ENCODE measurements at regions not wholly inside any gene's neighbourhood (a gene's known extent, or its start where the extent isn't known, plus 50 kb on each side); places are given as distances from the start of the nearest gene placed in this dataset.

DNA sequence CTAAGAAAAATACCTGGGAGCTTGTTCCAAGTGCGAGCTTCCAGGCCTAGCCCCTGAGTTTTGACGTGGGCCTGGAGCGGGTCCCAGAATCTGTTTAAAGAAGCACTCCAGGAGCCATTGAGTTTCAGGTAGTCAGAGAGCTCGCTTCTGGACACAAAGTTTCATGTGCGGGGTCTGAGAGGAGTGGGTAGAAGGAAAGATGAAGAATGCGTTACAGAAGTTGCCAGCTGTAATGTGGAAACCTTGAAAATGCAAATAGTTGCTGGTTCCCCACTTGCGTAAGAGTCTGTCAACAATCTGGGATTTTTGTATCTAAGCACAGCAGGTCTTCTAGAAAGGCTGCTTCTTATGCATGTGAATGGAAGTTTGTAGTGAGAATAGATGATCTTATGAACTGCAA, 77.5 kb upstream of the CLCN4 start:
- TF ChIP-seq, protein P1, sequence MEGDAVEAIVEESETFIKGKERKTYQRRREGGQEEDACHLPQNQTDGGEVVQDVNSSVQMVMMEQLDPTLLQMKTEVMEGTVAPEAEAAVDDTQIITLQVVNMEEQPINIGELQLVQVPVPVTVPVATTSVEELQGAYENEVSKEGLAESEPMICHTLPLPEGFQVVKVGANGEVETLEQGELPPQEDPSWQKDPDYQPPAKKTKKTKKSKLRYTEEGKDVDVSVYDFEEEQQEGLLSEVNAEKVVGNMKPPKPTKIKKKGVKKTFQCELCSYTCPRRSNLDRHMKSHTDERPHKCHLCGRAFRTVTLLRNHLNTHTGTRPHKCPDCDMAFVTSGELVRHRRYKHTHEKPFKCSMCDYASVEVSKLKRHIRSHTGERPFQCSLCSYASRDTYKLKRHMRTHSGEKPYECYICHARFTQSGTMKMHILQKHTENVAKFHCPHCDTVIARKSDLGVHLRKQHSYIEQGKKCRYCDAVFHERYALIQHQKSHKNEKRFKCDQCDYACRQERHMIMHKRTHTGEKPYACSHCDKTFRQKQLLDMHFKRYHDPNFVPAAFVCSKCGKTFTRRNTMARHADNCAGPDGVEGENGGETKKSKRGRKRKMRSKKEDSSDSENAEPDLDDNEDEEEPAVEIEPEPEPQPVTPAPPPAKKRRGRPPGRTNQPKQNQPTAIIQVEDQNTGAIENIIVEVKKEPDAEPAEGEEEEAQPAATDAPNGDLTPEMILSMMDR (conservative IDR thresholded peaks at IDR 0.05), result no peak
- peaks cover 3% of the 10 kb centered on the region for H3K36me3 Mint-ChIP-seq (ENCODE audit: low read depth)
- H3K4me1 Mint-ChIP-seq, result no peaks in the 10 kb centered on the region
- no peaks in the 10 kb centered on the region for H3K9me3 Mint-ChIP-seq
- H3K4me3 Mint-ChIP-seq, result no peak overlapping the region
- no peaks in the 10 kb centered on the region for H3K27me3 Mint-ChIP-seq (ENCODE audit: low read depth)
- DNase-seq (ENCODE audit: low read depth, low spot score), result no peak
- no peak overlapping the region for H3K27ac Mint-ChIP-seq (ENCODE audit: unreplicated experiment)

DNA sequence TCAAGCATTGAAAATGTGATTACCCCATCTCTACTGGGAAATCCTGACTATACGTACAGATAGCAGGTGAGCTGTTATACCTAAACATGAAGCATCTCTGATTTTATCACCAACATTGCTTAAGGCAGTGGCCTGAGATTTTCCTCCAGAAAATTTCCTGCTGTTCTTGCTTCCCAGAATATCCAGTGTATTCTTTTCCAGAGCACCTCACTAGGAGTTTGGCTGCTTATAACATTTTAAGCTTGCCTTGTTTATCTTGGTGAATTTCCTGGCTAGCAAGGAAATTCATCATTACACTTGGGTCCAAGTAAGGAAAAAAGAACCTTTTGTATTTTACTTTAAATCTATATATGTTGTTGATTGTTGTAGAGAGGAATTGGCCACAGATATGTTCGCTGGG, 73.0 kb upstream of the CLCN4 start:
- TF ChIP-seq, protein P1 (conservative IDR thresholded peaks at IDR 0.05), result no peak
- H3K9me3 Mint-ChIP-seq, result peaks cover 4% of the 10 kb centered on the region
- H3K4me3 Mint-ChIP-seq, result no peak overlapping the region
- no peaks in the 10 kb centered on the region for H3K4me1 Mint-ChIP-seq
- no peaks in the 10 kb centered on the region for H3K27me3 Mint-ChIP-seq (ENCODE audit: low read depth)
- no peak for DNase-seq (ENCODE audit: low read depth, low spot score)
- no peak overlapping the region for H3K27ac Mint-ChIP-seq (ENCODE audit: unreplicated experiment)
- H3K36me3 Mint-ChIP-seq (ENCODE audit: low read depth), result peaks cover 6% of the 10 kb centered on the region

DNA sequence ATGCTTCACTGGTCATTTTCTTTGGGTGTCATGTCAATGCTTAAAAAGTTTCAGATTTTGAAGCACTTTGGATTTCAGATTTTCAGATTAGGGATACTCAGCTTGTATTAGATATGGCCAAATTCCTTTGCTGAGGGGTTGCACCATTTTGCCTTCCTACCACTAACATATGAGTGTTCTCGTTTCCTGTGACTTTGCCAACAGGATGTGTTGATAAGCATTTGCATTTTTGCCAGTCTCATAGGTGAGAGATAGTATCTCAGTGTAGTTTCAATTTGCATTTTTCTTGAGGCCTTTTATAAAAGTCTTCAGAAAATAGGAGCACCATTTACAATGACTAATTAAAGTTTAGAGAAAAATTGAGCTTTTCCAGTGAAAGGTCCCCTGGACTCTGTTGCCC, 71.6 kb upstream of the CLCN4 start:
- TF ChIP-seq, protein P1 (conservative IDR thresholded peaks at IDR 0.05), result no peak
- no peak overlapping the region for H3K4me3 Mint-ChIP-seq
- no peaks in the 10 kb centered on the region for H3K4me1 Mint-ChIP-seq
- H3K27ac Mint-ChIP-seq (ENCODE audit: unreplicated experiment), result no peak overlapping the region
- peaks cover 3% of the 10 kb centered on the region for H3K36me3 Mint-ChIP-seq (ENCODE audit: low read depth)
- H3K9me3 Mint-ChIP-seq, result peaks cover 4% of the 10 kb centered on the region
- DNase-seq (ENCODE audit: low read depth, low spot score), result no peak
- H3K27me3 Mint-ChIP-seq (ENCODE audit: low read depth), result no peaks in the 10 kb centered on the region

DNA sequence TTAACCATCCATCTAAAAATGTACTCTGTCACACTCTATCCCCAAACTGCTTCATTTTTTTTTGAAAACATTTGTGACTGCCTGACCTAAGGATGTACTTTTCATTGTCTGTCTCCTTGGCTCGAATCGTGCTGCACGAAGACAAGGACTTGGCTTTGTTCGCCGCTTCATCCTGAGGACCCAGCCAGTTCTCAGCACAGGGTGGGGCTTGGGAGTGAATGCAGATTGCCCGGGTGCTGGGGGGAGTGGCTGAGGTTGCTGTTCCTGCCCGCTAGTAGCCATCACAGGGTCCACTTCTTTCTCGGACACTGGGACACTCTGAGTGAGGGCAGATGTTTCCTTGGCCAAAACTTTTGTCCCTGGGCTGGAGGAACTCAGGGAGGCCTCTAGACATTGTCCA, 70.1 kb upstream of the CLCN4 start:
- no peak for DNase-seq (ENCODE audit: low read depth, low spot score)
- Mint-ChIP-seq H3K27ac (ENCODE audit: unreplicated experiment) (no peak overlapping the region), H3K27me3 (ENCODE audit: low read depth) (no peaks in the 10 kb centered on the region), H3K4me3 (no peak overlapping the region), H3K9me3 (peaks cover 8% of the 10 kb centered on the region), H3K36me3 (ENCODE audit: low read depth) (peaks cover 12% of the 10 kb centered on the region), H3K4me1 (no peaks in the 10 kb centered on the region)
- TF ChIP-seq, protein P1 (conservative IDR thresholded peaks at IDR 0.05), result no peak

DNA sequence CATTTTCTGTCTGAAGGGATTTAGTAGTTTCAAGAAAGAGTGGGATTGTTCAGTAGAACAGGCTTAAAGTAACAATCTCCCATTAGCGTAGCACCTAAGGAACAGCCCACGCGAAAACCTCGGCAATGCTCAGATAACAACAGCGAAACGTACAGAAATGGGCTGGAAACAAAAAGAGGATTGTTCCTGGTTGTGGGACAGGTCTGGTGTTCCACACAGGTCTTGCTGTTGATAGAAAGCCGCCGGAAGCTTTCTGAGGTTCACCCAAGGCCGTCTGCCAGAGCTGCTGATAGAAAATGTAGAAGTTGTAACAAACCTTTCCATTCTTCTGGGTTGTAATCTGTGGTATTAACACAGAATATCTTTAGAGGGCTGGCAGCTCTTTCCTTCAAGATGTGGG, 69.4 kb upstream of the CLCN4 start:
- H3K9me3 Mint-ChIP-seq, result peaks cover 9% of the 10 kb centered on the region
- H3K27me3 Mint-ChIP-seq (ENCODE audit: low read depth), result no peaks in the 10 kb centered on the region
- TF ChIP-seq, protein P1 (conservative IDR thresholded peaks at IDR 0.05), result no peak
- peaks cover 16% of the 10 kb centered on the region for H3K36me3 Mint-ChIP-seq (ENCODE audit: low read depth)
- no peak overlapping the region for H3K4me3 Mint-ChIP-seq
- DNase-seq (ENCODE audit: low read depth, low spot score), result no peak
- H3K27ac Mint-ChIP-seq (ENCODE audit: unreplicated experiment), result no peak overlapping the region
- H3K4me1 Mint-ChIP-seq, result no peaks in the 10 kb centered on the region

DNA sequence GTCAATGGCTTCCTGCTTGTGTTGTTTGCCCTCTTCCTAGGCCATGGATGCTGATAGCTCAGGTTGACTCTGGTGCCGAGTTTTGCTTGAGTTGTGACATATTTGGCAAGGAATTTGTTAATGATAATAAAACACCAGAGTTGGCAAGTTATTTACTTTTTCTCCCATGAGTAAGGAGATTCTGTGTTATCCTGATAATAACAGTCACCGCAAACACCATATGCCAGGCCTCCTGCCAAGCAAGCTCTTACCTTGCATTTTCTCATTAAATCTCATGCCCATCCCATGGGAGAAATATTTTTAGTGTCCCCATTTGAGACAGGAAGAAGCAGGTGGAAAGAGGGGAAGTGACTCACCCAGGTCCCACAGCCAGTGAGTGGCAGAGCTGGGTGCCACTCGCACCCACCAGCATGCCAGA, 67.4 kb upstream of the CLCN4 start:
- peaks cover 9% of the 10 kb centered on the region for H3K9me3 Mint-ChIP-seq
- no peaks in the 10 kb centered on the region for H3K4me1 Mint-ChIP-seq
- peaks cover 16% of the 10 kb centered on the region for H3K36me3 Mint-ChIP-seq (ENCODE audit: low read depth)
- peak overlapping the region; percentile 27 for H3K27ac Mint-ChIP-seq (ENCODE audit: unreplicated experiment)
- no peak overlapping the region for H3K4me3 Mint-ChIP-seq
- TF ChIP-seq, protein P1 (conservative IDR thresholded peaks at IDR 0.05), result no peak
- no peaks in the 10 kb centered on the region for H3K27me3 Mint-ChIP-seq (ENCODE audit: low read depth)
- no peak for DNase-seq (ENCODE audit: low read depth, low spot score)

Data from neural crest cell (in vitro differentiated cells).